AG20443 (cell line): ENCODE measurements at regions not wholly inside any gene's neighbourhood (a gene's known extent, or its start where the extent isn't known, plus 50 kb on each side); places are given as distances from the start of the nearest gene placed in this dataset.
"Not testable (repeated sequence)": the region's sequence is repeated elsewhere in the genome, so short reads cannot be mapped to it uniquely, and the experiment has no call there.

Source experiments
- DNase-seq: peaks from one replicate; pipeline ENCODE4 v3.0.0; 2012; ENCODE audit warnings: low spot score, mixed read lengths

- DNase-seq: no peak
Observed at GRCh38 chr6:91895599-91896285, 1308.9 kb upstream of the MAP3K7 start.

GRCh38 chr6:91886183-91886795, 1299.4 kb upstream of the MAP3K7 start:
- no peak for DNase-seq

- not testable (repeated sequence) for DNase-seq
Observed at GRCh38 chr6:91881791-91882190, 1294.9 kb upstream of the MAP3K7 start.

- no peak for DNase-seq
Observed at GRCh38 chr6:91879386-91879995, 1292.6 kb upstream of the MAP3K7 start.

- no peak for DNase-seq
Observed at GRCh38 chr6:91877994-91878393, 1291.1 kb upstream of the MAP3K7 start.

- no peak for DNase-seq
Observed at GRCh38 chr6:91874971-91875370, 1288.1 kb upstream of the MAP3K7 start.

- DNase-seq: no peak
Observed at GRCh38 chr6:91868539-91869202, 1281.8 kb upstream of the MAP3K7 start.

GRCh38 chr6:91865889-91866288, 1279.0 kb upstream of the MAP3K7 start:
- DNase-seq: no peak

- no peak for DNase-seq
Observed at GRCh38 chr6:91864911-91865310, 1278.0 kb upstream of the MAP3K7 start.

GRCh38 chr6:91860541-91861335, 1273.9 kb upstream of the MAP3K7 start:
- no peak for DNase-seq

GRCh38 chr6:91852252-91852651, 1265.4 kb upstream of the MAP3K7 start:
- DNase-seq: no peak

- no peak for DNase-seq
Observed at GRCh38 chr6:91834813-91835212, 1247.9 kb upstream of the MAP3K7 start.

- no peak for DNase-seq
Observed at GRCh38 chr6:91827151-91827550, 1240.3 kb upstream of the MAP3K7 start.

- no peak for DNase-seq
Observed at GRCh38 chr6:91826128-91826527, 1239.3 kb upstream of the MAP3K7 start.

- no peak for DNase-seq
Observed at GRCh38 chr6:91824331-91824730, 1237.5 kb upstream of the MAP3K7 start.

GRCh38 chr6:91822581-91822980, 1235.7 kb upstream of the MAP3K7 start:
- no peak for DNase-seq

GRCh38 chr6:91816335-91816734, 1229.5 kb upstream of the MAP3K7 start:
- DNase-seq: no peak

- DNase-seq: no peak
Observed at GRCh38 chr6:91813641-91814040, 1226.8 kb upstream of the MAP3K7 start.

- no peak for DNase-seq
Observed at GRCh38 chr6:91812596-91813274, 1225.9 kb upstream of the MAP3K7 start.

GRCh38 chr6:91804981-91805380, 1218.1 kb upstream of the MAP3K7 start:
- DNase-seq: no peak

GRCh38 chr6:91802431-91802830, 1215.6 kb upstream of the MAP3K7 start:
- no peak for DNase-seq

GRCh38 chr6:91796603-91797002, 1209.7 kb upstream of the MAP3K7 start:
- no peak for DNase-seq
